PC-9 (cell line): ENCODE measurements at regions not wholly inside any gene's neighbourhood (a gene's known extent, or its start where the extent isn't known, plus 50 kb on each side); places are given as distances from the start of the nearest gene placed in this dataset.

Experiments
- BruUV-seq: library from RNA; stranded (reverse); fragments of 400-500 nt; replicated peaks from 2 replicates; lab custom pipeline; 2021; lab: Mats Ljungman, UMichigan
- CTCF ChIA-PET: fragments of 300-600 bp; sonication (Branson Sonifier 250); formaldehyde crosslinking; loops from one replicate; lab custom pipeline; 2022; ENCODE audit warnings: antibody characterized with exemption; lab: Charles Lee
- POLR2A ChIA-PET: fragments of 300-600 bp; sonication (Branson Sonifier 250); formaldehyde crosslinking; loops from one replicate; lab custom pipeline; 2022; ENCODE audit warnings: antibody characterized with exemption; ENCODE audit not compliant: unreplicated experiment; lab: Charles Lee
- DNase-seq, 2 experiments: peaks; one replicate each; pipeline versions ENCODE4 v3.0.0 to v3.0.0-alpha.2; 2015 to 2022; ENCODE audit warnings: mixed read lengths in 1 of 2
- H2AFZ ChIP-seq: fragments of 200-600 bp; sonication (generic); 2 replicates; pipeline ENCODE4 v1.8.1; 2017; ENCODE audit warnings: antibody characterized with exemption
- H3F3A ChIP-seq: fragments of 200-600 bp; sonication (generic); 2 replicates; pipeline ENCODE4 v1.8.1; 2017; ENCODE audit warnings: antibody characterized with exemption, mild to moderate bottlenecking, low read depth; ENCODE audit not compliant: insufficient read depth
- H3K27ac ChIP-seq: fragments of 200-600 bp; sonication (generic); 2 replicates; pipeline ENCODE4 v1.6.1; 2016; ENCODE audit warnings: mixed run types
- H3K27me3 ChIP-seq: fragments of 200-600 bp; sonication (generic); 2 replicates; pipeline ENCODE4 v1.6.1; 2016; ENCODE audit warnings: low read depth, mixed run types; ENCODE audit not compliant: insufficient read depth
- H3K36me3 ChIP-seq: fragments of 200-600 bp; sonication (generic); 2 replicates; pipeline ENCODE4 v1.6.1; 2016; ENCODE audit warnings: low read depth, mixed run types
- H3K4me1 ChIP-seq: fragments of 200-600 bp; sonication (generic); replicated peaks from 2 replicates; pipeline ENCODE4 v1.6.1; 2016; ENCODE audit warnings: mixed run types; ENCODE audit not compliant: insufficient read depth
- H3K4me2 ChIP-seq: fragments of 200-600 bp; sonication (generic); 2 replicates; pipeline ENCODE4 v1.6.1; 2017; ENCODE audit warnings: mixed run types
- H3K4me3 ChIP-seq: fragments of 200-600 bp; sonication (generic); 2 replicates; pipeline ENCODE4 v1.6.1; 2016; ENCODE audit warnings: mixed run types
- H3K79me2 ChIP-seq: fragments of 200-600 bp; sonication (generic); 2 replicates; pipeline ENCODE4 v1.6.1; 2017; ENCODE audit warnings: low read depth, mixed run types
- H3K9me2 ChIP-seq: fragments of 200-600 bp; sonication (generic); 2 replicates; pipeline ENCODE4 v1.8.1; 2017; ENCODE audit warnings: mild to moderate bottlenecking; ENCODE audit not compliant: insufficient read depth
- H3K9me3 ChIP-seq: fragments of 200-600 bp; sonication (generic); 2 replicates; pipeline ENCODE4 v1.8.1; 2016; ENCODE audit warnings: low read depth; ENCODE audit not compliant: insufficient read depth
- H4K20me1 ChIP-seq: fragments of 200-600 bp; sonication (generic); 2 replicates; pipeline ENCODE4 v1.8.1; 2017; ENCODE audit not compliant: insufficient read depth
- CTCF ChIP-seq: fragments of 200-600 bp; sonication (generic); conservative IDR thresholded peaks from 2 replicates; pipeline ENCODE4 v1.6.1; 2017; ENCODE audit warnings: mixed run types, antibody characterized with exemption, mild to moderate bottlenecking, moderate library complexity
- EZH2 ChIP-seq: fragments of 200-600 bp; sonication (generic); IDR thresholded peaks from 2 replicates; pipeline ENCODE4 v1.8.0; 2017; ENCODE audit warnings: antibody characterized with exemption, low read depth
- intact Hi-C: fragments of 100-400 bp; cut with micrococcal nuclease; formaldehyde crosslinking; loops from one replicate; pipeline ENCODE4 v1.10.0; 2022; ENCODE audit not compliant: unreplicated experiment

GRCh38 chr5:15447209-15447608 lies 52.8 kb upstream of the FBXL7 start:
- H3K4me1 ChIP-seq = no peaks in the 10 kb centered on the region
- H3K27ac ChIP-seq = no peak overlapping the region
- no peak for TF ChIP-seq EZH2
- TF ChIP-seq CTCF = no peak
- no TSS peak for BruUV-seq
- H2AFZ ChIP-seq = no peak overlapping the region
- H3K9me2 ChIP-seq = no peaks in the 10 kb centered on the region
- no peak overlapping the region for H3K4me2 ChIP-seq
- no peaks in the 10 kb centered on the region for H3K27me3 ChIP-seq
- no peaks in the 10 kb centered on the region for H3K9me3 ChIP-seq
- H3K36me3 ChIP-seq = no peaks in the 10 kb centered on the region
- DNase-seq = no peak
- H4K20me1 ChIP-seq = 0 out of 2 replicates have a peak, but pooled peaks cover under 1% of the 10 kb centered on the region
- intact Hi-C loops = no loop called here
- no peak overlapping the region for H3K4me3 ChIP-seq
- no peaks in the 10 kb centered on the region for H3F3A ChIP-seq
- ChIA-PET CTCF (no interaction called here), POLR2A (no interaction called here)
- no peaks in the 10 kb centered on the region for H3K79me2 ChIP-seq

GRCh38 chr5:15446552-15446951 lies 53.4 kb upstream of the FBXL7 start:
- Histone ChIP-seq H3K9me2 (no peaks in the 10 kb centered on the region), H3K79me2 (no peaks in the 10 kb centered on the region), H2AFZ (no peak overlapping the region), H3K4me1 (no peaks in the 10 kb centered on the region), H3K27me3 (no peaks in the 10 kb centered on the region), H3K4me3 (no peak overlapping the region), H3K9me3 (no peaks in the 10 kb centered on the region), H3K27ac (no peak overlapping the region), H3K36me3 (no peaks in the 10 kb centered on the region), H3F3A (no peaks in the 10 kb centered on the region), H4K20me1 (no peaks in the 10 kb centered on the region), H3K4me2 (no peak overlapping the region)
- intact Hi-C loops = no loop called here
- TF ChIP-seq EZH2 (no peak), CTCF (no peak)
- ChIA-PET CTCF (no interaction called here), POLR2A (no interaction called here)
- DNase-seq = no peak
- BruUV-seq = no TSS peak

GRCh38 chr5:15442193-15442570 lies 57.8 kb upstream of the FBXL7 start:
- Histone ChIP-seq H3K27me3 (no peaks in the 10 kb centered on the region), H3K79me2 (no peaks in the 10 kb centered on the region), H3K9me2 (no peaks in the 10 kb centered on the region), H3K36me3 (no peaks in the 10 kb centered on the region), H3K4me1 (no peaks in the 10 kb centered on the region), H3K4me3 (no peak overlapping the region), H2AFZ (no peak overlapping the region), H3K27ac (no peak overlapping the region), H3K4me2 (no peak overlapping the region), H3F3A (no peaks in the 10 kb centered on the region), H4K20me1 (no peaks in the 10 kb centered on the region), H3K9me3 (no peaks in the 10 kb centered on the region)
- no TSS peak for BruUV-seq
- no peak for DNase-seq
- POLR2A ChIA-PET = no interaction called here
- no peak for TF ChIP-seq EZH2
- TF ChIP-seq CTCF = no peak
- CTCF ChIA-PET = no interaction called here
- intact Hi-C loops = no loop called here
